ENCODE measurements at regions not wholly inside any gene's neighbourhood (a gene's known extent, or its start where the extent isn't known, plus 50 kb on each side); places are given as distances from the start of the nearest gene placed in this dataset.
"Not testable (repeated sequence)": the region's sequence is repeated elsewhere in the genome, so short reads cannot be mapped to it uniquely, and the experiment has no call there.

- CTCF ChIA-PET, result no interaction called here
- no peaks in the 10 kb centered on the region for H3K4me1 ChIP-seq (ENCODE audit: control insufficient read depth in 2 of 2, insufficient read depth in 2 of 2, low read length in 2 of 2)
- no peaks in the 10 kb centered on the region for H3K27me3 ChIP-seq (replicated peaks in 1 of 4; ENCODE audit: control extremely low read depth in 1 of 4, control insufficient read depth in 3 of 4, insufficient read depth in 4 of 4, low read length in 3 of 4)
- no peak for ATAC-seq (ENCODE audit: low read depth)
- H3K4me2 ChIP-seq (replicated peaks; ENCODE audit: low read depth, low read length, poor library complexity, severe bottlenecking), result no peak overlapping the region
- POLR2A ChIA-PET, result no interaction called here
- intact Hi-C loops (cut with micrococcal nuclease), result no loop called here
- H3K36me3 ChIP-seq (replicated peaks in 1 of 2; ENCODE audit: control extremely low read depth in 1 of 2, control insufficient read depth in 1 of 2, extremely low read depth in 1 of 2, insufficient read depth in 2 of 2, low read length in 1 of 2), result no peaks in the 10 kb centered on the region
- no peak overlapping the region for H3K27ac ChIP-seq (ENCODE audit: low read length in 2 of 2)
- no peak overlapping the region for H3K27ac Mint-ChIP-seq
- H3K4me3 ChIP-seq (ENCODE audit: control extremely low read depth in 1 of 5, extremely low read depth in 1 of 5, insufficient read depth in 1 of 5, low read depth in 2 of 5, low read length in 4 of 5), result no peak overlapping the region
- TF ChIP-seq CTCF (IDR thresholded peaks at IDR 0.05), result no peak
- TF ChIP-seq EZH2 (IDR thresholded peaks at IDR 0.05; ENCODE audit: borderline replicate concordance, insufficient read depth, low read depth, low read length, poor library complexity, severe bottlenecking), result no peak
- no peaks in the 10 kb centered on the region for H3K4me1 Mint-ChIP-seq
- WGBS (ENCODE audit: insufficient coverage), result no CpG with 5 or more reads among the region's 4 CpGs
- no peak overlapping the region for H3K9ac ChIP-seq (ENCODE audit: low read length)
- peaks cover 6% of the 10 kb centered on the region for H3K9me3 Mint-ChIP-seq (ENCODE audit: insufficient read depth)
- no peaks in the 10 kb centered on the region for H3K79me2 ChIP-seq (ENCODE audit: control insufficient read depth, insufficient read depth, low read length)
- no peak overlapping the region for H2AFZ ChIP-seq (ENCODE audit: insufficient read depth, low read depth, low read length, poor library complexity, severe bottlenecking)
- no peaks in the 10 kb centered on the region for H3K9me3 ChIP-seq (ENCODE audit: control extremely low read depth in 1 of 3, control insufficient read depth in 2 of 3, insufficient read depth in 1 of 3, low read length in 2 of 3)
- peaks cover 6% of the 10 kb centered on the region for H3K27me3 Mint-ChIP-seq
- no peak for DNase-seq
- no peaks in the 10 kb centered on the region for H4K20me1 ChIP-seq (ENCODE audit: control insufficient read depth, insufficient read depth, low read length, poor library complexity, severe bottlenecking)
- H3K4me3 Mint-ChIP-seq, result no peak overlapping the region
These were observed 428.7 kb upstream of the ACVR2A start for GRCh38 chr2:147416099-147416498.

- intact Hi-C loops (cut with micrococcal nuclease); H3K27ac Mint-ChIP-seq; CTCF ChIA-PET; H3K4me1 Mint-ChIP-seq; H3K79me2 ChIP-seq (ENCODE audit: control insufficient read depth, insufficient read depth, low read length); H3K27ac ChIP-seq (ENCODE audit: low read length in 2 of 2); H3K9me3 ChIP-seq (ENCODE audit: control extremely low read depth in 1 of 3, control insufficient read depth in 2 of 3, insufficient read depth in 1 of 3, low read length in 2 of 3); H3K4me2 ChIP-seq (replicated peaks; ENCODE audit: low read depth, low read length, poor library complexity, severe bottlenecking); ATAC-seq (ENCODE audit: low read depth); H3K4me3 Mint-ChIP-seq; H3K9ac ChIP-seq (ENCODE audit: low read length); H3K4me3 ChIP-seq (ENCODE audit: control extremely low read depth in 1 of 5, extremely low read depth in 1 of 5, insufficient read depth in 1 of 5, low read depth in 2 of 5, low read length in 4 of 5); H3K36me3 ChIP-seq (replicated peaks in 1 of 2; ENCODE audit: control extremely low read depth in 1 of 2, control insufficient read depth in 1 of 2, extremely low read depth in 1 of 2, insufficient read depth in 2 of 2, low read length in 1 of 2); H3K27me3 ChIP-seq (replicated peaks in 1 of 4; ENCODE audit: control extremely low read depth in 1 of 4, control insufficient read depth in 3 of 4, insufficient read depth in 4 of 4, low read length in 3 of 4); H2AFZ ChIP-seq (ENCODE audit: insufficient read depth, low read depth, low read length, poor library complexity, severe bottlenecking); H3K27me3 Mint-ChIP-seq; POLR2A ChIA-PET; H4K20me1 ChIP-seq (ENCODE audit: control insufficient read depth, insufficient read depth, low read length, poor library complexity, severe bottlenecking); DNase-seq; H3K9me3 Mint-ChIP-seq (ENCODE audit: insufficient read depth); H3K4me1 ChIP-seq (ENCODE audit: control insufficient read depth in 2 of 2, insufficient read depth in 2 of 2, low read length in 2 of 2): not testable (repeated sequence)
- WGBS (ENCODE audit: insufficient coverage), result no CpG with 5 or more reads among the region's 1 CpG
These were observed 430.2 kb upstream of the ACVR2A start for GRCh38 chr2:147414656-147415055.
